ENCODE measurements at regions not wholly inside any gene's neighbourhood (a gene's known extent, or its start where the extent isn't known, plus 50 kb on each side); places are given as distances from the start of the nearest gene placed in this dataset.
A peak's percentile ranks its signal among the peaks of the same experiment; 100 is the strongest.

- Mint-ChIP-seq H3K4me3 (no peak overlapping the region), H3K36me3 (ENCODE audit: low read depth) (no peaks in the 10 kb centered on the region), H3K27me3 (ENCODE audit: insufficient read depth, low read depth, poor library complexity) (no peaks in the 10 kb centered on the region), H3K9me3 (no peaks in the 10 kb centered on the region), H3K27ac (no peak overlapping the region), H3K4me1 (no peaks in the 10 kb centered on the region)
- Histone ChIP-seq H3K4me3 (no peak overlapping the region), H3F3A (replicated peaks; ENCODE audit: low read depth) (no peaks in the 10 kb centered on the region), H3K4me2 (no peak overlapping the region), H3K4me1 (ENCODE audit: insufficient read depth) (no peaks in the 10 kb centered on the region), H3K36me3 (ENCODE audit: insufficient read depth) (no peaks in the 10 kb centered on the region), H3K79me2 (replicated peaks; ENCODE audit: insufficient read depth) (no peaks in the 10 kb centered on the region), H3K27ac (ENCODE audit: low read depth) (no peak overlapping the region), H2AFZ (no peak overlapping the region), H3K27me3 (ENCODE audit: insufficient read depth) (no peaks in the 10 kb centered on the region), H4K20me1 (replicated peaks; ENCODE audit: insufficient read depth) (no peaks in the 10 kb centered on the region), H3K9me2 (ENCODE audit: insufficient read depth) (no peaks in the 10 kb centered on the region)
- DNase-seq (ENCODE audit: low spot score) (peak; percentile 1), ATAC-seq (peak; percentile 81)
- TF ChIP-seq CREB1 (CRISPR knock-in tag; IDR thresholded peaks at IDR 0.05; ENCODE audit: low read depth) (no peak), EZH2phosphoT487 (IDR thresholded peaks at IDR 0.05; ENCODE audit: unreplicated experiment) (no peak), NANOG (IDR thresholded peaks at IDR 0.05; ENCODE audit: borderline replicate concordance) (no peak), CTCF (conservative IDR thresholded peaks at IDR 0.05; ENCODE audit: low read depth in 2 of 2) (no peak), JUNB (IDR thresholded peaks at IDR 0.05; ENCODE audit: unreplicated experiment) (no peak), ETS1 (IDR thresholded peaks at IDR 0.05) (no peak), POLR2AphosphoS5 (IDR thresholded peaks at IDR 0.05; ENCODE audit: low read depth) (no peak), ZNF462 (CRISPR knock-in tag; IDR thresholded peaks at IDR 0.05) (no peak), REST (IDR thresholded peaks at IDR 0.05; ENCODE audit: unreplicated experiment) (no peak), ZNF114 (CRISPR knock-in tag; IDR thresholded peaks at IDR 0.05) (no peak), STAT1 (IDR thresholded peaks at IDR 0.05; ENCODE audit: unreplicated experiment) (no peak), EZH2 (IDR thresholded peaks at IDR 0.05; ENCODE audit: low read depth, unreplicated experiment) (no peak), ZNF331 (CRISPR knock-in tag; IDR thresholded peaks at IDR 0.05; ENCODE audit: low read depth) (no peak)
Measured at GRCh38 chr11:49405743-49406142, 197.3 kb upstream of the FOLH1 start.
